Suprapubic skin (tissue), 4 donors: ENCODE measurements at regions not wholly inside any gene's neighbourhood (a gene's known extent, or its start where the extent isn't known, plus 50 kb on each side); places are given as distances from the start of the nearest gene placed in this dataset.

Experiments
- EP300 ChIP-seq: sonication (generic); formaldehyde crosslinking; IDR thresholded peaks from one replicate; pipeline ENCODE4 v1.6.1; 2017; ENCODE audit warnings: antibody characterized with exemption
- POLR2A ChIP-seq, 2 donors: fragments of 450-650 bp; IDR thresholded peaks; one replicate each; pipeline ENCODE4 v1.6.1; 2017; ENCODE audit warnings: antibody characterized with exemption in 2 of 2, mild to moderate bottlenecking in 2 of 2, moderate library complexity in 2 of 2
- POLR2AphosphoS5 ChIP-seq, 3 donors: sonication (generic); formaldehyde crosslinking; IDR thresholded peaks; one replicate each; pipeline ENCODE4 v1.6.1; 2017; ENCODE audit warnings: antibody characterized with exemption in 3 of 3
- TF ChIP-seq, protein P1 (sequence below), 2 donors: fragments of 200-600 bp in 1 of 2; fragments of 450-650 bp in 1 of 2; sonication (generic) in 1 of 2; IDR thresholded peaks; one replicate each; pipeline ENCODE4 v1.5.1; 2016 to 2019; ENCODE audit warnings: antibody characterized with exemption in 2 of 2, mild to moderate bottlenecking in 1 of 2, moderate library complexity in 1 of 2

DNA sequence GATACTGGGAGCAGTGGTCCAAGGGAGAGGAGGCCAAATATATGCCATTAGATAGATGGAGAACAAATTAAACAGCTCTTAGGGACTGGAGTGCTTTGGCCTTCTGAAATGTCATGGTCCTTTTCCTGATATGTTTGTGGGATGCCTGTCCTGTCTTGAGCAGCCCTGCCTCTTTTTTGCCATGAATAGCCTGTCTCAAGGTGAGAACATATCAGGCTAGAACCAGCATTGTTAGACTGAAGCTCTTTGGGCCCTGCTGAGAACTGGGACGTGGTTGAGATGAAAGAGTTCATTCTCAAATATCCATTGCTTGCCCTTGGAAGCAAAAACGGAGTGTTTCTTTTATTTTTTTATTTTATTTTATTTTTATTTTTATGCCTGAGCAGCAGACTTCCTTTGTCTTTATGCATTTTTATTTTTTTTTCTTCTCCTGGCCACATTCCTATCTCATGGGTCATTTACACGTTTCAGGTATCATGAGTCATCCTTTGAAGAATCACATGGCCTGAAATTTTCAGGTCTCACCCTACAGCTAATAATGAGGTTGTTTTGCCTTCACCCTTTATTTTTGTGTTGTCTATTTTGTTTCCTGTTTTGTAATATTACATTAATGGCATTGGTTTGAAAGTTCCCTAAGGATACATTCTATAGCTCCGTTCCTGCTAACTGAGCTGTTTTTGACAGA lies 371.4 kb downstream of the PSAT1 start:
- TF ChIP-seq, protein P1, sequence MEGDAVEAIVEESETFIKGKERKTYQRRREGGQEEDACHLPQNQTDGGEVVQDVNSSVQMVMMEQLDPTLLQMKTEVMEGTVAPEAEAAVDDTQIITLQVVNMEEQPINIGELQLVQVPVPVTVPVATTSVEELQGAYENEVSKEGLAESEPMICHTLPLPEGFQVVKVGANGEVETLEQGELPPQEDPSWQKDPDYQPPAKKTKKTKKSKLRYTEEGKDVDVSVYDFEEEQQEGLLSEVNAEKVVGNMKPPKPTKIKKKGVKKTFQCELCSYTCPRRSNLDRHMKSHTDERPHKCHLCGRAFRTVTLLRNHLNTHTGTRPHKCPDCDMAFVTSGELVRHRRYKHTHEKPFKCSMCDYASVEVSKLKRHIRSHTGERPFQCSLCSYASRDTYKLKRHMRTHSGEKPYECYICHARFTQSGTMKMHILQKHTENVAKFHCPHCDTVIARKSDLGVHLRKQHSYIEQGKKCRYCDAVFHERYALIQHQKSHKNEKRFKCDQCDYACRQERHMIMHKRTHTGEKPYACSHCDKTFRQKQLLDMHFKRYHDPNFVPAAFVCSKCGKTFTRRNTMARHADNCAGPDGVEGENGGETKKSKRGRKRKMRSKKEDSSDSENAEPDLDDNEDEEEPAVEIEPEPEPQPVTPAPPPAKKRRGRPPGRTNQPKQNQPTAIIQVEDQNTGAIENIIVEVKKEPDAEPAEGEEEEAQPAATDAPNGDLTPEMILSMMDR (IDR thresholded peaks at IDR 0.05), result no peak
- TF ChIP-seq POLR2A (IDR thresholded peaks at IDR 0.05), result no peak
- TF ChIP-seq POLR2AphosphoS5 (IDR thresholded peaks at IDR 0.05), result no peak
- TF ChIP-seq EP300, result no peak
